IMR-90 (cell line): ENCODE measurements at regions not wholly inside any gene's neighbourhood (a gene's known extent, or its start where the extent isn't known, plus 50 kb on each side); places are given as distances from the start of the nearest gene placed in this dataset.

ENCODE experiments used
- BHLHE40 ChIP-seq: fragments of 150-350 bp; IDR thresholded peaks from 2 replicates; pipeline ENCODE4 v1.6.1; 2016; ENCODE audit warnings: mild to moderate bottlenecking, low read depth, low read length
- CEBPB ChIP-seq: IDR thresholded peaks from 2 replicates; pipeline ENCODE4 v1.6.1; 2012; ENCODE audit warnings: low read depth, low read length, improper control_type of control experiment
- CHD1 ChIP-seq: IDR thresholded peaks from 2 replicates; pipeline ENCODE4 v1.6.1; 2012; ENCODE audit warnings: low read depth, low read length, improper control_type of control experiment
- CTCF ChIP-seq: conservative IDR thresholded peaks from 2 replicates; pipeline ENCODE4 v1.5.1; 2012; ENCODE audit warnings: mild to moderate bottlenecking, low read depth, low read length, improper control_type of control experiment
- ELK1 ChIP-seq: fragments of 150-350 bp; IDR thresholded peaks from 2 replicates; pipeline ENCODE4 v1.6.1; 2016; ENCODE audit warnings: low read depth, mild to moderate bottlenecking, low read length, moderate library complexity, borderline replicate concordance
- MAFK ChIP-seq: IDR thresholded peaks from 2 replicates; pipeline ENCODE4 v1.6.1; 2012; ENCODE audit warnings: low read depth, low read length, improper control_type of control experiment
- MAZ ChIP-seq: IDR thresholded peaks from 2 replicates; pipeline ENCODE4 v1.6.1; 2012; ENCODE audit warnings: low read depth, mild to moderate bottlenecking, low read length, improper control_type of control experiment, moderate library complexity, borderline replicate concordance
- MXI1 ChIP-seq: IDR thresholded peaks from 2 replicates; pipeline ENCODE4 v1.6.1; 2012; ENCODE audit warnings: low read depth, mild to moderate bottlenecking, low read length, moderate library complexity, borderline replicate concordance
- POLR2A ChIP-seq: IDR thresholded peaks from 2 replicates; pipeline ENCODE4 v1.6.1; 2012; ENCODE audit warnings: mild to moderate bottlenecking, low read depth, low read length
- RAD21 ChIP-seq: IDR thresholded peaks from 2 replicates; pipeline ENCODE4 v1.6.1; 2012; ENCODE audit warnings: low read length, improper control_type of control experiment
- RCOR1 ChIP-seq: IDR thresholded peaks from 2 replicates; pipeline ENCODE4 v1.6.1; 2012; ENCODE audit warnings: mild to moderate bottlenecking, low read length, improper control_type of control experiment; ENCODE audit not compliant: insufficient replicate concordance
- RFX5 ChIP-seq: IDR thresholded peaks from 2 replicates; pipeline ENCODE4 v1.8.0; 2012; ENCODE audit warnings: low read depth, mild to moderate bottlenecking, low read length, moderate library complexity
- SMC3 ChIP-seq: fragments of 150-350 bp; IDR thresholded peaks from 2 replicates; pipeline ENCODE4 v1.6.1; 2016; ENCODE audit warnings: low read depth, mild to moderate bottlenecking, antibody characterized with exemption, low read length, moderate library complexity
- USF2 ChIP-seq: fragments of 150-350 bp; IDR thresholded peaks from 2 replicates; pipeline ENCODE4 v1.6.1; 2017; ENCODE audit warnings: mild to moderate bottlenecking, antibody characterized with exemption, low read length, low read depth

GRCh38 chr5:61966296-61966955 is 339.6 kb upstream of the KIF2A start:
- TF ChIP-seq POLR2A, result no peak
- no peak for TF ChIP-seq CTCF
- no peak for TF ChIP-seq ELK1
- no peak for TF ChIP-seq MXI1
- no peak for TF ChIP-seq BHLHE40
- no peak for TF ChIP-seq RAD21
- TF ChIP-seq MAZ, result no peak
- TF ChIP-seq CHD1, result no peak
- no peak for TF ChIP-seq USF2
- TF ChIP-seq CEBPB, result no peak
- no peak for TF ChIP-seq MAFK
- TF ChIP-seq SMC3, result no peak
- TF ChIP-seq RFX5, result no peak
- TF ChIP-seq RCOR1, result no peak
